Islet precursor cell (in vitro differentiated cells): ENCODE measurements at regions not wholly inside any gene's neighbourhood (a gene's known extent, or its start where the extent isn't known, plus 50 kb on each side); places are given as distances from the start of the nearest gene placed in this dataset.

Experiments
- DNase-seq: peaks from one replicate; pipeline ENCODE4 v3.0.0-alpha.2; 2018

DNA sequence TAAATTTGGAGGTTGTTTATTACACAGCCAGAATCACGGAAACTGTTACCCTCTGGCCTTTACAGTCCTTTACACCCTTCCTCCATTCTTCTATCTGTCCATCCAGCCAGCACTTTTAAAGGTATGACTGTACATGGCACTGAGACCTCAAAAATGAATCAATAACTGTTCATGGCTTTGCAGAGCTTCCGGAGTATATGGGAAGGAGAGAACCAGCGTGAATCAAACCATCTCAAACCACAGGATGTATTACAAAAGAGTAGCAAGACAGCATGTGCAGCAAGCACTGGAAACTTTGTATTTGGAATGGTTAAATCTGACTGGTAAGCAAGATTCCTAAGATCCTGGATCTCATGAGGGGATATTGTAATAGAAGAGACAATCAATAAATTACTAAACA lies 228.5 kb upstream of the CASK start:
- DNase-seq = no peak

DNA sequence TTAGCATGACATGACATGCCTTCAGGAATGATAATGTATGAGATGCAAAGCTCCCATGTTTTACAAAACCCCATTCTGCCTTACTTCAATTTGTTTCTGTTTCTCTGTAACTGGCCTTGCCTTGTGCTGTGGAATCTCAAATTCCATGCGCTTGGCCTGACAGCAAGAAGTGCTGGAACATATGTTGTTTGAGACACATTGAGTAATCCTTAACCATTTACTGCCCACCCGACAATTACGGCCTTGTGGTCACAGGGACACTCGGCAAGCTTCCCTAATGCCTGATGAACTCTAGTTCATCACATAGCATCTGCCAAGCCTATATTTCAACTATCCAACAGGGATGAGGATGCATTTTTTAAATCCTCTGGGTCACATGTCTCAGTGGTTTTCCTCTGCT lies 226.4 kb upstream of the CASK start:
- DNase-seq = no peak

DNA sequence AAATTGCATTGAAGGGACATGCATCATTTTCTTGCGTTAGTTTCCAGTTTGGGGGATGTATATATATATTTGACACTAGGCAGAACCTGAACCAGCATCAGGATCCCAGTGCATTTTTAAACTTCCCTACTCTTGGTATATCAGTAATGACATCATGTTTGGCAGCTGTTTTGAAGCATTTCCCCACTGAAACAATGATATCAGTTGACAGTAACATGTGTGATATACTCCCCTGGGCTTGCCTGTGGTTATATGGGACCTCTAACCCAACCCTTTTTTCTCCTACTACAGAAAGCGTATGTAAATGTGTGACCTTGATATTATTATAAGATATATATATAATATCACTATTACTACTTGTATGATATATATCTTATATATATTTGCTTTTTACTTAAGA lies 225.9 kb upstream of the CASK start:
- DNase-seq = no peak

DNA sequence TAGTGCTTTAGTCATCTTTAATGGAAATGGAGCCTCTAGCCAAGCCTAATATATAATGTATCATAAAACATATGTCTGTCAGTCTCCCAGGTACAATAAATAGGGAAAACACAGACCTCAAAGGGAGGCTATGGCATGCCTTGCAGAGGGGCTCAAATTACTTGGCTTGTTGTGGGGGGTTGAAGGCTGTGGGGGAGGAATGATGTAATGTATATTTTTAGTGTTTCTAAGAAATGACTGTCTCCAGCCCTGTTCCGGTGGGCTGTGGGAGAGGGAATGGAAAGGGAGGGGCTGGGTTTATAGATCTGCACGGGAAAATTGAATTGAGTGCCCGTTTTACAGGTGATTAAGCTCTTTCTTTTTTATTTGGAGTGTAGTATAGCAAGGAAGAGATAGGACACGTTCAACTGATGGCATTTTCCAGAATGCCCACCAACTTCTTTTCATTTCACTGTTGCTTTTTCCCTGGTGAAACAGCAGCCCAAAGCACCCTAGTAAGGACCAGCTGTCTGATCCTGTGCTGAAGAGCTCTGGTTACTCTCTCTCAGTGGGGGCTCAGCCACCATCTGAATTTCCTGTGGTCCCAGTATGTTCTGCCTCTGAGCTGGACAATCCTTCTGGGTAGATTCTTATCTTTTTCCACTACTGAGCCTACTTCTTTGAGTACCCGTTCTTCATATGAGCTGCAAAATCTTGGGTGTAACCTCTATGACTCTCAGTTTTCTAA lies 220.7 kb upstream of the CASK start:
- DNase-seq = no peak

DNA sequence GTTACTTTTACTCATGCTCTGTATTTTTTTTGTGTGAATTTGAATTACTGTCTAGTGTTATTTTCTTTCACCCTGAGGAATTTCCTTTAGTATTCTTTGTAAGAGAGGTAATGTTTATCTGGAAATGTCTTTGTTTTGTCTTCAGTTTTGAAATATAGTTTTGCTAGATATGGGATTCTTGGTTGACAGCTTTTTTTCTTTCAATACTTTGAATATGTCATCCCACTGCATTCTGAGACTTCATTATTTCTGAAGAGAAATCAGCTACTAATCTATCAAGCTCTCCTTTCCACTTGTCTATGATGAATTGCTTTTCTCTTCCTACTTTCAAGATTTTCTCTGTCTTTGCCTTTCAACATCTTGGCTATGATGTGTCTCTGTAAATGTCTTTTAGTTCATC lies 217.0 kb upstream of the CASK start:
- no peak for DNase-seq

DNA sequence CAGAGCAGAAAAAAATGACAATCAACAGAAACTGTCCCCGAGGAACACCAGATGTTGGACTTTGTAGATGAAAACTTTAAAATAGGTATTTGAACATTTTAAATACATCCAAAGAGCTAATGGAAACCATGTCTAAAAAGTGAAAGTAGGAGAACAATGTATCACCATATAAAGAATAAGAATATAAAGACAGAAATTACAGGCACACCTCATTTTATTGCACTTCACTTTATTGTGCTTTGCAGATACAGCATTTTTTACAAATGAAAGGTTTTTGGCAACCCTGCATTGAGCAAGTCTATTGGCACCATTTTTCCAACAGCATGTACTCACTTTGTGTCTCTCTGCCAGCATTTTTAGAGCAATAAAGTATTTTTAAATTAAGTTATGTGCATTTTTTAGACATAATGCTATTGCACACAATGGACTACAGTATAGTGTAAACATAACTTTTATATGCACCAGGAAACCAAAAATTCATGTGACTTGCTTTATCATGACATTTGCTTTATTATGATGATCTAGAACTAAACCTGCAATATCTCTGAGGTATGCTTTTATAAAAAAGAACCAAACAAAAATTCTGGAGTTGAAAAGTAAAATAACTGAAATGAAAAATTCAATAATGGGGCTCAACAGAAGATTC lies 212.4 kb upstream of the CASK start:
- DNase-seq = no peak

DNA sequence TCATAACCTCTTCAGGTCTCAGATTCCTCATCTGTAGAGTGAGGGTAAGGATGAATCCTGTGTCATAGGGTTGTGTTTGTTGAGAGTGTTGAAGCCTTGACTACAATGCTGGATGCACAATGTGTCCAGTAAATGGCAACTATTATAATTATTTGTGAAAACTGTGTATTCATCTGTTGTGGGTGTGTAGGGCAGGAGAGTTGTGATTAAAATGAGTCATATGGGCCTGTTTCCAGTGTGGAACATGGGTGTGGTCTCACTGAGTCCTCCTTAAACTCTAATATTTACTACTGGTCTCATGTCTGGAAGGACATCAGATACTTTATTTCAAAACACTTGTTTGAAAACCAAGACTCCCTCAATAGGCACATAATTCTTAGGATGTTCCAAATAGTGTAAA lies 208.5 kb upstream of the CASK start:
- no peak for DNase-seq

DNA sequence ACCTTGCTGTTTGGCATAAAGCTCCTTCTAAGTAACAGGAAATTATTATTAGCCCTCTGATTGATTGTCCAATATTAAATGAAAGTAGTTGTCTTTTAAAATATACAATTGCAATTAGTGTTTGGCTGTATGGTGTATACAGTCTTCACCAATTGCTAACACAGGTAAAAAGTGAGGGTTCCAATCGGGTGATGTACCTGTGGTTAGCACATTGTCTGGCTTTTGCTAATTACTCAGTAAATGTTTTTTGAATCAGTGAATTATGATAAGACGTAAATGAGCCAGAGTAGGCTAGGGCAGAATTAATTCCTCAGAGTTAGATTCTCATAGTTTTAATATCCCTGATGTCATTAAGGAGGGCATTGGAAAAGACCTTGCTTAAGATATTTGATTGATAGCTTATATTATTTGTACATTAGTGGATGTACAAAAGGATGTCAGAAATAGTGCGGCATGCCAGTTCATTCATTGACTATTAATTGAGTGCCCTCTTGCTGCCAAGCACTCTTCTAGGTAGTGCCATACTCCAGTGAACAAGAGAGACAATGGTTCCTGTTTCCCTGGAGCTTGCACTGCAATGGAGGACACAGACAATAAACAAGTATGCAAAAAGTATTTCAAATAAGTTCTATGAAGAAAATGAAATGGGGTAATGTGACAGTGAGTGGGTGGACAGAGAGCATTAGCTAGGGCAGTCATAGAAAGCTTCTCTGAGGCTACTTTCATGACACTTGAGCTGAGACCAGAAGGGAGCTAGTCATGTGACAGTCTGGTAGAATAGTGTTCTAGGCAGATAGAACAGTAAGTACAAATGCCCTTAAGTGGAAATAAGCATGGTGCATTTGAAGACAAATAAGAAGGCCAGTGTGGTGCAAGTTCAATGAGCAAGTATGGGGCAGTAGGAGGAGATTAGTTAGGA lies 205.9 kb upstream of the CASK start:
- DNase-seq = no peak

DNA sequence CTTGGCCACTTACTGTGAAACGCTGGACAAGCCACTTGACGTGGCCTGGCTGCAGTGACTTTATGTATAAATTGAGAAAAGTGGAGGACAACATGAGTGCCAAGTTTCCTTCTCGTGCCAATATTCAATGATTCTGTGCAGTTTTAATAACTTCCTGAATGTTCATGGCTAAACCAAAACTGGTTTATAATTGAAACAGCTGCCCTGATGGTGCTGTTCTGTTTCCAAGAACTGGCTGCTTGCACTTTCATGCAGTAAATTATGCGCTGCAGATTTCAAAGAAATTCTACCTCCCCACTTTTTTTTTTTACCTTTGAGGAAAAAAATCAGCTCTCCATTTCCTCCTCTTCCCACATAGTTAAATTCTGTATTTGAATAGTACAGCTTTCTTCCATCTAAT lies 205.2 kb upstream of the CASK start:
- no peak for DNase-seq

DNA sequence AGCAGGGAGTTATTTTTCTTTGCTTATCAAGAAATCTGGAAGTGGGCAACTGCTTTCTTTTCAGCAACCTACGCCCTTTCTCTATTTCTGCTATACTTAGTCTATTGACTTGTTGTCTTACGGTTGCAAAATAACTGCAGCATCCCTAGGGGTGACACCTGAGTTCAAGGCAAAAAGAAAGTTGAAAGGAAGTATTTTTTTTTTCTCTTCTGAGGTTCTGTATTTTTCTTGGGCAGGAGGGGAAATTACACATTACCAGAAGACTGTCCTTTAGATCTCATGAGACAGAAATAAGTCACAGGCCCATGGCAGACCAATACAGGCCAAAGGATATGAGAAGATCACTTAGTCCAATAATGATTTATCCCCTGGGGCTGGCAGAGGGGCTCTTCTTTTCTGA lies 204.7 kb upstream of the CASK start:
- no peak for DNase-seq

DNA sequence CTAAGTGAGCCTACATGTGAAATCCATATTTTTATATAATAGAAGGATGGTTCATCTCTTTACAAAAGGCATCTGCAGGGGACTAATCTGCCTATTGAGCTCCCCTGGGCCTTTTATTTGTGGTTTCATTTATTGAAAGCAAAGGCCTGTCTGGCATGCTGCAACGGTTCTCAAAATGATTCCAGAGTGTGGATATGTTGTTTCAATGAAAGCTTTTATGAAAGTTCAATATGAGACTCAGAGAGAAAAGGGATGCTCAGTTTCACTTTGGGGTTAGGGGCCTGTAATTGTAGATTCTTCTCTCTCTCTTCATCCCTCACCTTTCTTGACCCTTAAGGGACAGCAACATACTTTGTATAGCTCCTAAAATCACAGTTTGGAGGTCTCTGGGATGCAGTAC lies 204.2 kb upstream of the CASK start:
- DNase-seq = no peak

DNA sequence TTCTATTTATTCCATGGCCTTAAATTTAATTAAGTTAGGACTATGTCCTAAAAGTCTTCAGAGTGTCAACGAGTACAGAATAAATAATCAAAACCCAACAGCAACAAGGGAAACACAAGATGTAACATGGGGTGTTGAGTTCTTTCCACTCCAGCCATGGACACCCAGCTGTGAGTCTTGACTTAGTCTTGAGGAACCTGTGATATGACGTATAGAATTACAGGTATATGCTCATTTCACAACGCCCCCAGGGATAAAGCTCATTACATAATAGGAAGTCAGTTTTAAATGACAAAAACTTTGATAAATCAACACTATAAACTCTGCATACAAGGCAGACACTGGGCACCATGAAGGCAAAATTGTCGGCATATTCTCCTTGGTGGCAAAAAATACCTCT lies 200.0 kb upstream of the CASK start:
- DNase-seq = no peak

DNA sequence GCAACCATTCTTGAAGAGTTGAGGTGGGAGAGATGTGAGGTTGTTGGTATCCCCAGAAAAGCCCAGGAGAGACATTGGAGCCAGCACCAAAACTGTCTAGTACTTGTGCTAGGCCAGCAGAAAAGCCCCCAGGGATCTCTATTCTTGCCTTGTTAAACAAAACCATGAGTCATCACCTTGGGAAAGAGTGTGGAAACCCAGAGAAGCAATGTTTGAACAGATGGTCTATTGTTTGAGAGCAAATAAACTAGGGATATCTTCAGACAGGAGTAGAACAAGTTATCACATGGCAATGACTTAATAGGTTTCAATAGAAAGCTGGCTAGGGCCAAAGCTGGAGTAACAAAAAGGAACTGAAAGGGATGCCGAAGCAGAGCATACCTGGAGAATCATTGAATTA lies 195.7 kb upstream of the CASK start:
- peak; percentile 87 for DNase-seq

DNA sequence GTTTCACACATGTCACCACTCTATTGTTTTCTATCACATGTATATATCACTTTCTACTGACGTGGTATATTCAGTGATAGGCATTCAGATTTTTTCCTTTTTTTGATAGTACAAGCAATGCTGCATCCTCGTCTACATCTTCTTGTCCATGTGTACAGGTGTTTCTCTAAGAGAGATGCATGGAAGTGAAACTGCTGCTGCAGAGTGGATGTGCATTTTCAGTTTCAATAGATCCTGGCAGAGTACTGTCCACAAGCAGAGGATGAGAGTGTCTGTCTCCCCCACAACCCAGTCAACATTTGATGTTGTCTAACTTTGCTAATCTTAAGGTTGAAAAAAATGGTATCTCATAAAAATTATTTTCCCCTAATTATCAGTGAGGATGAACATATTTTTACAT lies 194.0 kb upstream of the CASK start:
- DNase-seq = no peak

DNA sequence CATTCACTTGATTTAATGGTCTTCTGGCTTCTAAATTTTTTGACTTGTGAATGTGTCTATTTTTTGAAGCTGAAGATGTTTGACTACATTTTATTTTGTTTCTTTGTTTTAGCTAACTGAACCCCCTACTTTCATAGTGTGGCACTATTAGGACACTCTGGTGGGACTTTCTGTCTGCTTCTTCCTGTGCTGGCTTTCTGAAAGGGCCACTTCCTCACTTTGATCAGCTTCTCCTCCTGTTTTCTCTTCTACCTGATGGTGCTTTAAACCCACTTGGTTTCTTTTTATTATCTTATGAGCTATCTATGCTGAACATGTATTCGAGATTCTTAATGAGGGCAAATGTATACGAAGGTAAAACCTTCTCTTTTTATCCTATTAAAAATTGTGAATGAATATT lies 186.1 kb upstream of the CASK start:
- DNase-seq = no peak

DNA sequence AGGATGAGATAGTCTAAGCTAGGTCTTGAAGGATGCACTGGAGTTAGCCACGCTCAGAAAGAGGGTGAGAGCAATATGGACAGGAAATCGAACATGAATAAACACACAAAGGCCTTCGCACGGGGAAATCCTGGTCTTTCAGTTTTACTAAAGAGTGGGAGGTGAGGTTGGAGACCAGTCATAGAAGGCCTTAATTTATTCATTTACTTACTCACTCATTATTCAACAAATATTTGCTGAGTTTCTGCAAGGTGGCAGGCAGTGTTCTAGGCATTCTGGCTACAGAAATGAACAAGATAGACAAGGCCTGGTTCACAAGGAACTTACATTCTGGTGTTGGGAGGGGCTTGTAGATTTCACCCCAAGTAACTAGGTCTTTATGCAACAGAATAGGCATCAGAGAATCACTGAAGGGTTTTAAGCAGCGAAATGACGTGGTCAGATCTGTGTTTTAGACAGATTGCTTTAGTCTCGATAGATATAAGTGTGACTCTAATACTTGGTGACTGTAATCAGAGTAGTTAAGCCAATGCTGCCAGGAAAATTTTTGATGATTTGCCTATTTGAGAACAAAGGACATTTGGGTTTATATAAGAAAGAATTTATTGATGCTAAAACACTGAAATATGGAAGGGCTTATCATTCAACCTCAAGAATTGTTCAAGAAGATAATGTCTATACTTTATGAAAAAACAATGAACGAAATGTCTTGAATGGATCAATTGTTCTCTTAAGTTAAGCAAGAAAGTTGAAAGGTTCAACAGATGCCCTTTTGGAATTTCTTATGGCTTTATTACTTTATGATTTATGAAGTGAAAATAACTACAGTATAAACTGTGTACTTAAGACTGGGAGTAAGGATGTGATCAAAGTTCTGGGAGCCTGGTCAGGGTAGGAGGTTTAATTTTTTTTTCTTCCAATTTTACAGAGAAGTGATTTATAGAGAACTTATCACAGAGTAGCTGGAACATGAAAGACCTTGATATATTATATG lies 184.4 kb upstream of the CASK start:
- DNase-seq = no peak

DNA sequence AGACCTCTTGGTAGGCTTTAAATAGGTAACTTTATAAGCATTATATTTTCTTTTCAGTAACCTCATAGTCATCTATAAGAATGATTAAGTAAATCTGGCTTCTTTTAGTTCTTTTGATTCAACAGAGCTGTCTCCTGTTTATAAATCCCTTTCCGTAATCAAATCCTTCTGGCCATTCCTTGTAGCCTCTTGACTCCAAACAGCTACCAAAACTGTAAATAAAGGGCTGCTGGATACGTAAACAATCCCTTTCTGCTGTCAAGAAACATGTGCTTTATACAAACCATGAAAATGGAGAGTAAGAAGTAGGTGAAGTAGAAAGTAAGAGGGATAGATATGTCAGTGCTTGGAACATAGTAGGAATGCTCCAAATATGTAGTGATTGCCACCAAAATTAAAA lies 183.2 kb upstream of the CASK start:
- no peak for DNase-seq

DNA sequence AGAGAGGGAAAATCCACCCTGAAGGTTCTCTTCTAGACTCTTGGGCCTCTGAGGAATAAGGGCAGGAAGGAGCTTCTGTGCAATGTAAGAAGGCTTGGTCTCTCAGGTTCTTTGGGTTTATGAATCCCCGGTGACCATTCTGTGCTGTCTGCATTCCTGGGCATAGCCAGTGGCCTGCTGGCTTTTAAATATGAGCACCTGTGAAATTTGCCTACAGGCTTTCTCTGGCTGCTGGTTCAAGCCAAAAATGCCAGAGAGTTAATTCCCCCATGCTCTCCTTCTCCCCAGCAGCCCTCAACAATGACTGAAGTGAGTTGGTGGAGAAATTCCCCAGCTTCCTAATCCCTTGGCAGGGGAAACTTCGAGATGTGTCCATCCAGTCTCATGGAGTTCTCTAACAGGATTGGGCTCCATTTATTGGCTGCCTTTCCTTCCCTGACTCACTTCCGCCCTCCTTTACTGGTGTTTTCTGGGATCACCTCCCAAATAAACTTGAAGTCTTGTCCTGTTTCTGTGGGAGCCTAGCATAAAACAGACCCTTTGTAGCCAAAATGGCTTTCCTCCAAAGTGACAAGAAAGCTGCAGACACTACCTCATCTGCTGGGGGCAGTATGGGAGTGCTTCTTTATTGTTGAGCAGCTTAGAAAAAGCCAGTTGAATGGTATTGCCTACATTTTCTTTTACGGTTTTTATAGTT lies 179.4 kb upstream of the CASK start:
- DNase-seq = no peak

DNA sequence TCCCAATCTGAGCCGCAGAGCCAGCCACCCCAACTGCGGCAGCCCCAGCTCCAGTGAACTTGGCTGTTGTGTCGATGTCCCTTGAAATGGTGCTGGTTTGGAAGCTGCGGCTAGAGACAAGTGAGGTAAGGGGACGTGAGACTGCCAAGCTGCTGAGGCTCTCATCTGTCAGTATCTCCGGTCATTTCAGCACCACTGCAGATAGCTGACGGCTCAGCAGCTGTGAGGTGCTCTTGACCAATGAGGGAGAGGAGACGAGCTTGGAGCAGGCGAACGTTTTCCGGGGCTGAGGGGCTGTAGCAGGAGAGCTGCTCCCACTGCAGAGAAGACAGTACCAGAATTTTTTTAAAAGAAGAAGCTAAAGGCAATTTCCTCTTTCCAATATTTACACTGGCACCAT lies 175.5 kb upstream of the CASK start:
- DNase-seq = peak; percentile 57

DNA sequence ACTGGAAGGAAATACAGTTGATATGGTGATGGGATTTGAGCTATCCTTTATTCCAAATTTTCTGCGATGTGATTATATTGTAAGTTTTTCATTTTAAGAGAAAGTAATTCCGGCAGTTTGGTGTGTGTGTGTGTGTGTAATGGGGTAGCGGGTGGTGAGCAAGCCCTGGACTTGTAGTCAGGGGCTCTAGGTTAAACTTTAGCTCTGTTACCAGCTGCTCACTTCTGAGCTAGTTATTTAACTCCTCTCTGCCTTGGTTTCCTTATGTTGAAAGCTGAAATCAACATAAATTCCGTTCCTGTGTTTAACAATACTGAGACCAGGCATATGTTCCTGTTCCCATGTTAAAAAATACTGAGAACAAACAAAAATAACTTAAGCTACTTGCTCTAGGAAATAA lies 174.1 kb upstream of the CASK start:
- no peak for DNase-seq

DNA sequence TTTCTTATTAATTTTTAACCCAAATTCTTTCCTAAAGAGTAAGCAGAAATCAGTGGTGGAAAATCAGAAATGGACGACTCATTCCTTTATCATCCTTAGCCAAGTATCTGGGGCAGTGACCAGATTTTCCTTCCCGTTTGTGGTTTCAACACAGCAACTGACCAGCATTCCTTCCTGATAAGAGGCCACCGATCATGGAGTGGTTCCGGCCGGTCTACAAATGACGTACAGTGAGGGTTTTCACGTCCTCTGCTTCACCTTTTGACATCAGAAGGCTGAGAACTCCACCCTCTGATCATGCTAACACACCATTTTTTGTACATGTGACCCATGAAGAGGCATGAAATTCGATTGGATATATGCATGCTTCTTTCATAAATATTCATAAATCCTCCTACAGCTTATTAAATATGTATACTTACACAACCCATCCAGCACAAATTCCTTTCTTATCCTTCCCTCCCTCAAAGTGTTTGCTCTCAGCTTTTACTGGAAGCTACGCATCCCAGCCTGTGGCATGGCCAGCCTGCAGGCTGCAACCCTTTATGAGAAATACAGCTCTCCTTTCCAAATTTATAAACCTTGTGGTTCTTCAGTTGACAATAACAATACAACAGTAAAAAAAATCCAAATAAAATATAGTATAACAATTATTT lies 173.0 kb upstream of the CASK start:
- peak; percentile 84 for DNase-seq

DNA sequence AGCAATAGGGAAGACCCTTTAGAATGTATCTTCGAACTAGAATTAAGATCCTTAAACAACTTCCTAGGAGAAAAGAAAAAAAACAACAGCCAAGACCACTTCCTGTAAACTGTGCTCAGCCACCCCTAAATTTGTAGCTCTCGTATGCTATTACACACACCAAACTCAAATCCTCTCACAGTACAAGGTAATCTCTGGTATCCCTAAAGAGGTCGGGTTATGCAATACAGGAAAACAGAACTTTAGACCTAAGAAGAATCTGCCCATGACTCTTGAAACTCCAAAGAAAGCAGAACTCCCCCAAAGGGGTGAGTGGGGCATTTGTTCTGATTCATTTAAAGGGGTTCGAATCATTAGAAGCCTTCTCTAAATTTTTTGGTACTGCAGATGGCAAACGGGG lies 170.9 kb upstream of the CASK start:
- no peak for DNase-seq
